ENCODE measurements at regions not wholly inside any gene's neighbourhood (a gene's known extent, or its start where the extent isn't known, plus 50 kb on each side); places are given as distances from the start of the nearest gene placed in this dataset.
"Not testable (repeated sequence)": the region's sequence is repeated elsewhere in the genome, so short reads cannot be mapped to it uniquely, and the experiment has no call there.

DNA sequence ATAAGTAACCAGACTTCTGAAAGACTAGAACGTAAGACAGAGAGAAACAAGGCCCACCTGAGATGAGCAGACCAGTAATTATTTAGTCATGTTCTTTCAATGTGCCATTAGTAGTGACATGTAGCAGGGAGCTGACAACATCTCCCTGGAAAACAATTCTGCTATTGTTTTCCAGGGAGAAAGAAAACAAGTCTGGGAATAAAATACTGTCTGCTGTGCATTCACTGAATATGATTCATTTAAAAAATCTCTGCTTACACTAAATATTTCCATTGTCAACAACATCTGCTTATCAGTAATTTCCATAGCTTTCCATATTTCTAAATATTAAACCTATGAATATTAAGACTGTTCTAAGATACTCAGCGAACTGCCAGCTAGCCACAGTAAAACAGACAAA is 80.0 kb downstream of the VCAM1 start:
- no peak overlapping the region for H3K4me3 ChIP-seq (ENCODE audit: low read depth, low read length)
- peaks cover 2% of the 10 kb centered on the region for H3K27me3 ChIP-seq (ENCODE audit: control insufficient read depth, insufficient read depth, low read length)
- CTCF ChIA-PET: interaction anchor here (0.7 kb wide), 1 partner anchor 20 kb away, joined by 3 read pairs; no protein-coding TSS in a partner anchor
- POLR2A ChIA-PET: no interaction called here
- H3K36me3 ChIP-seq (ENCODE audit: control insufficient read depth, insufficient read depth, low read length): no peaks in the 10 kb centered on the region
- DNase-seq (ENCODE audit: low read depth): no peak
- TF ChIP-seq, protein P1, sequence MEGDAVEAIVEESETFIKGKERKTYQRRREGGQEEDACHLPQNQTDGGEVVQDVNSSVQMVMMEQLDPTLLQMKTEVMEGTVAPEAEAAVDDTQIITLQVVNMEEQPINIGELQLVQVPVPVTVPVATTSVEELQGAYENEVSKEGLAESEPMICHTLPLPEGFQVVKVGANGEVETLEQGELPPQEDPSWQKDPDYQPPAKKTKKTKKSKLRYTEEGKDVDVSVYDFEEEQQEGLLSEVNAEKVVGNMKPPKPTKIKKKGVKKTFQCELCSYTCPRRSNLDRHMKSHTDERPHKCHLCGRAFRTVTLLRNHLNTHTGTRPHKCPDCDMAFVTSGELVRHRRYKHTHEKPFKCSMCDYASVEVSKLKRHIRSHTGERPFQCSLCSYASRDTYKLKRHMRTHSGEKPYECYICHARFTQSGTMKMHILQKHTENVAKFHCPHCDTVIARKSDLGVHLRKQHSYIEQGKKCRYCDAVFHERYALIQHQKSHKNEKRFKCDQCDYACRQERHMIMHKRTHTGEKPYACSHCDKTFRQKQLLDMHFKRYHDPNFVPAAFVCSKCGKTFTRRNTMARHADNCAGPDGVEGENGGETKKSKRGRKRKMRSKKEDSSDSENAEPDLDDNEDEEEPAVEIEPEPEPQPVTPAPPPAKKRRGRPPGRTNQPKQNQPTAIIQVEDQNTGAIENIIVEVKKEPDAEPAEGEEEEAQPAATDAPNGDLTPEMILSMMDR (IDR thresholded peaks at IDR 0.05; ENCODE audit: insufficient read depth, low read depth, low read length): no peak

DNA sequence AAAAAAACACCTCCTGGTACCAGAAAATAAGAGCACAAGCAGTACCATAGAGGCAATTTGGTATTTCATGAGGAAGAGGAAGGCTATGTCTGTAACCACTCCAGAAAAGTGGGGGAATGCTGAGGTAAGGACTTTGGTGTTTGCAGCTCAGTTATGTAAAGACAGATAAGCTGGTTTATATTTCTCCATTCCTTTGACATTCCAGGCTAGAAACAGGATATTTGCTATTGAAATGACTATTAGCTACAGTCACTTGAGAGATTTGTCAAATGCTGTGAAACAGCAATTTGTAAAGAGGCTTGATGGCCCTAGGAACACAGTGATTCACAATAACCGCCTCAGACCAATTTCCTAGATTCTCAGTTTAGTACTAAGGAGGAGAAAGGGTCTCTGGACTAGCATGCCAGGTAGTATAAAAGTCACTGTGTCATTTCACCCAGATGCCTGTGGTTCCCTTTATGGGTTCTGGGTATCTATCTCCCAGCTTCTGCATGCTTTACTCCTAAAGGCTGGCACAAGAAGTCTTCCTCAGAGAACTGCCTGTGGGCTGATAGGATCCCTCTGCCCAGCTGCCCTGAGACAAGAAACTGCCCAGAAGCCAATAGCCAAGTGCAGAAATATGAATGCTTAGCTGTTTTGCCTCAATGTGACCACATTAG is 80.5 kb downstream of the VCAM1 start:
- no peaks in the 10 kb centered on the region for H3K36me3 ChIP-seq (ENCODE audit: control insufficient read depth, insufficient read depth, low read length)
- CTCF ChIA-PET: interaction anchor here (0.6 to 0.7 kb wide), 2 partner anchors 19 to 82 kb away, joined by 3 read pairs; no protein-coding TSS in a partner anchor
- POLR2A ChIA-PET: no interaction called here
- H3K4me3 ChIP-seq (ENCODE audit: low read depth, low read length): no peak overlapping the region
- H3K27me3 ChIP-seq (ENCODE audit: control insufficient read depth, insufficient read depth, low read length): peaks cover 2% of the 10 kb centered on the region
- DNase-seq (ENCODE audit: low read depth): no peak
- TF ChIP-seq, protein P1 (IDR thresholded peaks at IDR 0.05; ENCODE audit: insufficient read depth, low read depth, low read length): no peak

DNA sequence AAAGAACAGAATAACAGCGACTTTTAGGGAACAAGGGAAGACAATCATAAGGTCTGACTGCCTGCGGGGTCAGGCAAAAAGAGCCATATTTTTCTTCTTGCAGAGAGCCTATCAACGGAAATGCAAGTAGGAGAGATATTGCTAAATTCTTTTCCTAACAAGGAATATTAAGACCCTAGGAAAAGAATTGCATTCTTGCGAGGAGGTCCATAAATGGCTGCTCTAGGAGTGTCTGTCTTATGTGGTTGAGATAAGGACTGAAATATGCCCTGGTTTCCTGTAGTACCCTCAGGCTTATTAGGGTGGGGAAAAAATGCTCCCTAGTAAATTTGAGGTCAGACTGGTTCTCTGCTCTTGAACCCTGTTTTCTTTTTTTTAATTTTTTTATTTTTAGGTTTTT is 81.7 kb downstream of the VCAM1 start:
- DNase-seq (ENCODE audit: low read depth); H3K4me3 ChIP-seq (ENCODE audit: low read depth, low read length); CTCF ChIA-PET; H3K27me3 ChIP-seq (ENCODE audit: control insufficient read depth, insufficient read depth, low read length); H3K36me3 ChIP-seq (ENCODE audit: control insufficient read depth, insufficient read depth, low read length); POLR2A ChIA-PET: not testable (repeated sequence)

DNA sequence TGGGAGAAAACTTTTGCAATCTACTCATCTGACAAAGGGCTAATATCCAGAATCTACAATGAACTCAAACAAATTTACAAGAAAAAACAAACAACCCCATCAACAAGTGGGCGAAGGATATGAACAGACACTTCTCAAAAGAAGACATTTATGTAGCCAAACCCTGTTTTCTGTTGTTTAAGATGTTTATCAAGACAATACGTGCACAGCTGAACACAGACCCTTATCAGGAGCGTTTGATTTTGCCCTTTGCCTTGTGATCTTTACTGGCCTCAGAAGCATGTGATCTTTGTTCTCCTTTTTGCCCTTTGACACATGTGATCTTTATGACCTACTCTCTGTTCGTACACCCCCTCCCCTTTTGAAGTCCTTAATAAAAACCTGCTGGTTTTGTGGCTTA is 83.7 kb downstream of the VCAM1 start:
- CTCF ChIA-PET; H3K4me3 ChIP-seq (ENCODE audit: low read depth, low read length); H3K36me3 ChIP-seq (ENCODE audit: control insufficient read depth, insufficient read depth, low read length); POLR2A ChIA-PET; DNase-seq (ENCODE audit: low read depth); H3K27me3 ChIP-seq (ENCODE audit: control insufficient read depth, insufficient read depth, low read length): not testable (repeated sequence)

DNA sequence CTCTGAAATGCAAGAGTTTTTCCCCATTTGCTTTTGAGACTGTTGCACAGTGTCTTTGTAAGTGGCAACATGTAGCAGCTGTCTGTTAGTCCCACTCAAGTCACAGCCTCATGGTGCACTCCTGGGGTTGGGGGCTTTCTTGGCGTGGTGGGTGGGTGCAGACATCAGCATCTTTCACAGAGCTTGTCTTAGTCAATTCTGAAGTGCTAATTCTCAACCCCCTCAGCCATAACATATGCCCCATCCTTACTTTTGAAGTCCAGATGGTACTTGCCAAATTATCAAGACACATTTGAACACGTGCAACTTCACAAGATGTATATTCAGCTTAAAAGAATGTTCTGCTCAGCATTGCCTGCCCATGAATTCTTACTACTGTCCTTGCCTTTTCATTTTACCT is 87.1 kb downstream of the VCAM1 start:
- CTCF ChIA-PET: no interaction called here
- DNase-seq (ENCODE audit: low read depth): no peak

DNA sequence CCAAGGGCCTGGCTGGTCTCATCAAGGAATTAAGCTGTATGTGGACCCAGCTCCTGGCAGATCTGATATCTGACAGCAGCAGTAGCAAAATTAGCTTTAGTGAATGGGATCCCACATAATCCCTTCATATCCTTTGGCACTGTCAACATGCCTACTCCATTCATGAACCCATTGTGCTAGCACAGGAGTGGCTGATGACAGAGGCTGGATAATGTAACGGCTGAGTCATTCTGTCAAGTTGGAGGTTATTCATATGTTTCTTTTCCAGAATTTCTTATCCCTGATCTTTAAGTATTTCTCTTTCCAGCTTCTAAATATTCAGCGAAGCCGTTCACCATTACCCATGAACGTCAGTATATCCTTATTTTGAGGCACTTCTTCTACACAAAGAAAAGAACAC is 84.3 kb downstream of the EXTL2 start:
- Histone ChIP-seq H3K36me3 (ENCODE audit: control insufficient read depth, insufficient read depth, low read length) (no peaks in the 10 kb centered on the region), H3K27me3 (ENCODE audit: control insufficient read depth, insufficient read depth, low read length) (no peaks in the 10 kb centered on the region), H3K4me3 (ENCODE audit: low read depth, low read length) (no peak overlapping the region)
- TF ChIP-seq, protein P1 (IDR thresholded peaks at IDR 0.05; ENCODE audit: insufficient read depth, low read depth, low read length): no peak
- ChIA-PET CTCF (interaction anchor here (1.0 kb wide), 1 partner anchor 9 kb away, joined by 7 read pairs; no protein-coding TSS in a partner anchor), POLR2A (no interaction called here)
- DNase-seq (ENCODE audit: low read depth): no peak

More for the DNA sequence above, 87.1 kb downstream of the VCAM1 start:
- POLR2A ChIA-PET: interaction anchor here (0.6 kb wide), 1 partner anchor 299 kb away, joined by 3 read pairs; no protein-coding TSS in a partner anchor
- TF ChIP-seq, protein P1 (IDR thresholded peaks at IDR 0.05; ENCODE audit: insufficient read depth, low read depth, low read length): no peak
- H3K27me3 ChIP-seq (ENCODE audit: control insufficient read depth, insufficient read depth, low read length): peaks cover 2% of the 10 kb centered on the region
- no peaks in the 10 kb centered on the region for H3K36me3 ChIP-seq (ENCODE audit: control insufficient read depth, insufficient read depth, low read length)
- H3K4me3 ChIP-seq (ENCODE audit: low read depth, low read length): no peak overlapping the region
